K562 (cell line): ENCODE measurements at regions not wholly inside any gene's neighbourhood (a gene's known extent, or its start where the extent isn't known, plus 50 kb on each side); places are given as distances from the start of the nearest gene placed in this dataset.

Experiments used
- ATAC-seq: fragments of 200-7000 bp; cut with Tn5 transposase; 3 replicates; pipeline ENCODE4 v1.9.1; 2020; ENCODE audit warnings: moderate library complexity
- BruUV-seq: library from RNA; stranded (reverse); fragments of 400-500 nt; replicated peaks from 2 replicates; lab custom pipeline; 2021; lab: Mats Ljungman, UMichigan
- CTCF ChIA-PET: fragments of 300-600 bp; formaldehyde crosslinking; extraction: SDS; loops from one replicate; lab custom pipeline; 2021; ENCODE audit warnings: low intra/inter-chr PET ratio; lab: Yijun Ruan, JAX
- POLR2A ChIA-PET: fragments of 300-600, 350-650 bp; sonication (Branson Sonifier 250); formaldehyde crosslinking; extraction: SDS; loops from one replicate; lab custom pipeline; 2021; ENCODE audit warnings: antibody characterized with exemption, inconsistent platforms; lab: Yijun Ruan, JAX
- DNase-seq, 4 experiments: peaks; one replicate each; pipeline versions ENCODE4 v3.0.0 to v3.0.0-alpha.2; 2011 to 2018; ENCODE audit warnings: low spot score in 3 of 4, mixed read lengths in 3 of 4; ENCODE audit errors: extremely low read depth in 1 of 4
- FAIRE-seq: peaks from 2 replicates; lab custom pipeline; 2011; peaks lifted over from hg19 to GRCh38; lab: Jason Lieb, UNC
- H2AFZ ChIP-seq: 2 replicates; pipeline ENCODE4 v1.6.0; 2011; ENCODE audit warnings: low read depth, low read length, control low read depth, inconsistent platforms
- H3K27ac ChIP-seq: fragments of 200-600 bp; 3 replicates; pipeline ENCODE4 v1.8.0; 2011; ENCODE audit warnings: low read depth, mild to moderate bottlenecking, control low read depth, inconsistent platforms, low read length, moderate library complexity, mixed read lengths; ENCODE audit errors: extremely low read depth
- H3K27me3 ChIP-seq, 2 experiments: fragments of 300-600 bp in 1 of 2; 2 replicates in 1 of 2; 3 replicates in 1 of 2; pipeline versions ENCODE4 v1.6.0 to v1.8.0; 2011; ENCODE audit warnings: inconsistent platforms in 2 of 2, low read length in 2 of 2, mild to moderate bottlenecking in 1 of 2, mixed read lengths in 1 of 2, moderate library complexity in 1 of 2; ENCODE audit not compliant: control insufficient read depth in 2 of 2, insufficient read depth in 2 of 2
- H3K36me3 ChIP-seq: fragments of 300-600 bp; 3 replicates; pipeline ENCODE4 v1.8.0; 2011; ENCODE audit warnings: mild to moderate bottlenecking, low read length, inconsistent platforms; ENCODE audit not compliant: control insufficient read depth, insufficient read depth
- H3K4me1 ChIP-seq, 2 experiments: fragments of 200-600 bp in 1 of 2; replicated peaks in 1 of 2; 2 replicates in 1 of 2; 3 replicates in 1 of 2; pipeline versions ENCODE4 v1.5.1 to v1.8.0; 2011; ENCODE audit warnings: inconsistent platforms in 2 of 2, low read length in 2 of 2, mild to moderate bottlenecking in 1 of 2, mixed read lengths in 1 of 2, moderate library complexity in 1 of 2; ENCODE audit not compliant: control insufficient read depth in 2 of 2, insufficient read depth in 2 of 2
- H3K4me2 ChIP-seq: 2 replicates; pipeline ENCODE4 v1.6.1; 2011; ENCODE audit warnings: low read length, control low read depth, inconsistent platforms, mixed read lengths; ENCODE audit not compliant: insufficient read depth
- H3K4me3 ChIP-seq: fragments of 200-600 bp; sonication (generic), shearing (Covaris generic); 2 replicates; pipeline ENCODE4 v1.5.1; 2016; ENCODE audit warnings: control low read depth, inconsistent platforms
- H3K79me2 ChIP-seq: fragments of 200-600 bp; 3 replicates; pipeline ENCODE4 v1.8.0; 2011; ENCODE audit warnings: low read length, inconsistent platforms; ENCODE audit not compliant: control insufficient read depth, insufficient read depth
- H3K9ac ChIP-seq, 2 experiments: 2 replicates each; pipeline versions ENCODE4 v1.6.0 to v1.6.1; 2011; ENCODE audit warnings: low read depth in 2 of 2, low read length in 2 of 2, control low read depth in 1 of 2, inconsistent platforms in 1 of 2, mild to moderate bottlenecking in 1 of 2, mixed read lengths in 1 of 2; ENCODE audit not compliant: insufficient read depth in 1 of 2
- H3K9me1 ChIP-seq: one replicate; pipeline ENCODE4 v1.6.0; 2011; ENCODE audit warnings: inconsistent platforms, mild to moderate bottlenecking, low read length, moderate library complexity; ENCODE audit not compliant: control insufficient read depth, insufficient read depth
- H3K9me3 ChIP-seq: replicated peaks from 2 replicates; pipeline ENCODE4 v1.5.1; 2011; ENCODE audit warnings: low read depth, low read length, inconsistent platforms; ENCODE audit not compliant: control insufficient read depth, insufficient read depth
- H4K20me1 ChIP-seq: replicated peaks from 2 replicates; pipeline ENCODE4 v1.6.1; 2011; ENCODE audit warnings: low read length, inconsistent platforms, mixed read lengths; ENCODE audit not compliant: control insufficient read depth, insufficient read depth
- CBX3 ChIP-seq, 2 experiments: IDR thresholded peaks; 1 replicate in 1 of 2; 2 replicates in 1 of 2; pipeline ENCODE4 v1.6.1; 2012; ENCODE audit warnings: inconsistent platforms in 2 of 2, low read length in 2 of 2, borderline replicate concordance in 1 of 2, control low read depth in 1 of 2
- HMG20B ChIP-seq: fragments of 250-450 bp; sonication (Bioruptor Pico); IDR thresholded peaks from 2 replicates; pipeline ENCODE4 v1.5.0; 2021; ENCODE audit warnings: mild to moderate bottlenecking
- LARP7 ChIP-seq: fragments of 450-650 bp; IDR thresholded peaks from 2 replicates; pipeline ENCODE4 v1.6.1; 2016
- MCM3 ChIP-seq: fragments of 450-650 bp; IDR thresholded peaks from 2 replicates; pipeline ENCODE4 v1.6.1; 2016
- MEF2D ChIP-seq: conservative IDR thresholded peaks from 2 replicates; pipeline ENCODE4 v1.6.1; 2016; ENCODE audit warnings: low read depth, missing genetic modification characterization, missing compliant biosample characterization
- PTTG1 ChIP-seq: fragments of 450-650 bp; IDR thresholded peaks from 2 replicates; pipeline ENCODE4 v1.6.1; 2016; ENCODE audit warnings: low read depth, mild to moderate bottlenecking, missing genetic modification characterization, missing compliant biosample characterization
- RBM14 ChIP-seq: fragments of 200-400 bp; formaldehyde crosslinking; IDR thresholded peaks from 2 replicates; pipeline ENCODE4 v1.6.1; 2018; ENCODE audit warnings: low read depth, mild to moderate bottlenecking, low read length, moderate library complexity, borderline replicate concordance; ENCODE audit not compliant: insufficient read depth
- SIN3B ChIP-seq: fragments of 450-650 bp; IDR thresholded peaks from 2 replicates; pipeline ENCODE4 v1.6.1; 2017; ENCODE audit warnings: low read depth, mild to moderate bottlenecking, moderate library complexity
- TRIM28 ChIP-seq: fragments of 450-650 bp; IDR thresholded peaks from 2 replicates; pipeline ENCODE4 v1.6.1; 2017
- ZBTB7A ChIP-seq: IDR thresholded peaks from 2 replicates; pipeline ENCODE4 v1.6.1; 2011; ENCODE audit warnings: low read depth, mild to moderate bottlenecking, low read length, moderate library complexity, borderline replicate concordance; ENCODE audit not compliant: control insufficient read depth
- ZC3H8 ChIP-seq: fragments of 450-650 bp; IDR thresholded peaks from 2 replicates; pipeline ENCODE4 v1.6.1; 2017
- WGBS: fragments of 100-300 bp; shearing (Covaris generic); methylation state at CpG from one replicate; pipeline ENCODE4 v1.1.6; 2016; ENCODE audit warnings: low coverage, mixed read lengths; ENCODE audit not compliant: insufficient coverage; ENCODE audit errors: missing lambda C conversion rate; 5-methylcytosine and 5-hydroxymethylcytosine counted together
- in situ Hi-C: fragments of 300-500 bp; cut with MboI; formaldehyde crosslinking; loops from 4 replicates; pipeline ENCODE4 v1.15.0; 2018; ENCODE audit warnings: inconsistent platforms, mixed read lengths
- intact Hi-C: fragments of 100-400 bp; cut with micrococcal nuclease; formaldehyde crosslinking; loops from 2 replicates; pipeline ENCODE4 v1.14.2; 2022
- TF ChIP-seq, protein P1 (sequence below): fragments of 250-450 bp; sonication (Bioruptor Pico); IDR thresholded peaks from 2 replicates; pipeline ENCODE4 v1.4.0; 2020; ENCODE audit warnings: borderline replicate concordance
- TF ChIP-seq, protein P2 (sequence below), 3 experiments: fragments of 200-800 bp in 1 of 3; sonication (Bioruptor generic) in 1 of 3; sonication (generic) in 1 of 3; formaldehyde crosslinking in 1 of 3; IDR thresholded peaks; 2 replicates each; pipeline versions ENCODE4 v1.6.1 to v1.8.0; 2016 to 2022; ENCODE audit warnings: mild to moderate bottlenecking in 2 of 3, missing compliant biosample characterization in 2 of 3, missing genetic modification characterization in 2 of 3, missing genetic modification reagents in 1 of 3
- TF ChIP-seq, protein P3 (sequence below): sonication (generic); formaldehyde crosslinking; IDR thresholded peaks from 2 replicates; pipeline ENCODE4 v1.8.0; 2023; ENCODE audit warnings: missing genetic modification reagents, mild to moderate bottlenecking, borderline replicate concordance

DNA sequence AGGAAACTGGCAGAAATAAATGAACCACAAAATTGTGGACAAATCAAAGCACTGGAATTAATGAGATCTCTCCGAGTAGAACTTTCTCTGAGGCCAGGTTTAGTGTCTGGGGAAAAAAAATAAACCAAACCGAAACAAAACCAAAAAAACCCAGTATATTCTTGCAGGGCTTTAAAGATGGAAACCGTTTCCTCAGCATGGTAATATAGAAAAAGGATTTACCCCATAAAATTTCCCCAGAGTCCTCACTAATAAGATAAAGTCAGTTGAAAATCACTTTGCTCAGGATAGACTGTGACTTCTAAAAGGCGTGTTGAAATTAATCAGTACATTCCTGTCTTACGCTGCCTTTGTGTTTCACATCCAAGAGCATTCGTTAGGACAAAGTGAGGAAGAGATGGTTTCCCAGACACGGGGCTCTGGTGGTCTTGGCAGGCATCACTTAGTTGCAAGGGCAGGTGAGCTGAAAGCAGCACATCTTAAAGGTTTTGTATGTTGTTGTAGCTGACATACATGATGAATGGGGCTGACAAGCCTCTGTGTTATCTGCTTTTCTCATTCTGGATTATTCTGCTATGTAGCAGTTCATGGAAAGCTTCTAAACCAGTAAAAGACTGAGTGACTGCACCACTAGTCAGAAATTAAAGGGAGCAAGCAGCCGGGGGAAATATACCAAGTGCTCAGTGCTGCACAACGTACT, 85.2 kb upstream of the PRL start (continued):
- TF ChIP-seq, protein P1, sequence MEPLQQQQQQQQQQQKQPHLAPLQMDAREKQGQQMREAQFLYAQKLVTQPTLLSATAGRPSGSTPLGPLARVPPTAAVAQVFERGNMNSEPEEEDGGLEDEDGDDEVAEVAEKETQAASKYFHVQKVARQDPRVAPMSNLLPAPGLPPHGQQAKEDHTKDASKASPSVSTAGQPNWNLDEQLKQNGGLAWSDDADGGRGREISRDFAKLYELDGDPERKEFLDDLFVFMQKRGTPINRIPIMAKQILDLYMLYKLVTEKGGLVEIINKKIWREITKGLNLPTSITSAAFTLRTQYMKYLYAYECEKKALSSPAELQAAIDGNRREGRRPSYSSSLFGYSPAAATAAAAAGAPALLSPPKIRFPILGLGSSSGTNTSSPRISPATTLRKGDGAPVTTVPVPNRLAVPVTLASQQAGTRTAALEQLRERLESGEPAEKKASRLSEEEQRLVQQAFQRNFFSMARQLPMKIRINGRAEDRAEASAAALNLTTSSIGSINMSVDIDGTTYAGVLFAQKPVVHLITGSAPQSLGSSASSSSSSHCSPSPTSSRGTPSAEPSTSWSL: no peak

DNA sequence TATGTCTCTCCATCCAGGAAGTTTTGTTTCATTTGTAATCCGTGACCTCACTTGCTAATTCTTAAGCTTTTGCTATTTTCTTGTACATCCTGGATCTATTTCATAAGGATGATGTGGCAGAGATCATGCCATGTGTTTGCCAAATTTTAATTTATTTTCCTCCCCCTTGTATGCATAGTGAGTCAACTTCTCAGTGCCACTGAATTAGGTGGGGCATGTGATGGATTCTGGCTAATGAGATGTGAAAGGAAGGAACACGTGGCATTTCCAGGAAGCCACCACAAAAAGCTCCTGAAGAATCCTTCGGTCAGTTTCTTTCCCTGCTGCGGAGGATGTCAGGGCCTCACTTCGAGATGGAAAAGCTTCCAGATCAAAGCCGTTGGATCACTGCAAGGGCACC, 86.2 kb upstream of the PRL start:
- WGBS: 6% methylated on average over 6 of the region's 6 CpGs
- H3K9ac ChIP-seq: no peak overlapping the region
- POLR2A ChIA-PET: no interaction called here
- no peak for TF ChIP-seq TRIM28
- TF ChIP-seq, protein P2, sequence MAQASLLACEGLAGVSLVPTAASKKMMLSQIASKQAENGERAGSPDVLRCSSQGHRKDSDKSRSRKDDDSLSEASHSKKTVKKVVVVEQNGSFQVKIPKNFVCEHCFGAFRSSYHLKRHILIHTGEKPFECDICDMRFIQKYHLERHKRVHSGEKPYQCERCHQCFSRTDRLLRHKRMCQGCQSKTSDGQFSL (CRISPR knock-in tag; IDR thresholded peaks at IDR 0.05): no peak
- TF ChIP-seq, protein P2 (tag; IDR thresholded peaks at IDR 0.05): no peak
- no peak for TF ChIP-seq CBX3 (IDR thresholded peaks at IDR 0.05; ENCODE audit: borderline replicate concordance in 1 of 2, low read length in 2 of 2)
- TF ChIP-seq MCM3: no peak
- TF ChIP-seq ZC3H8: no peak
- no peak for TF ChIP-seq SIN3B
- TF ChIP-seq LARP7: no peak
- TF ChIP-seq, protein P3, sequence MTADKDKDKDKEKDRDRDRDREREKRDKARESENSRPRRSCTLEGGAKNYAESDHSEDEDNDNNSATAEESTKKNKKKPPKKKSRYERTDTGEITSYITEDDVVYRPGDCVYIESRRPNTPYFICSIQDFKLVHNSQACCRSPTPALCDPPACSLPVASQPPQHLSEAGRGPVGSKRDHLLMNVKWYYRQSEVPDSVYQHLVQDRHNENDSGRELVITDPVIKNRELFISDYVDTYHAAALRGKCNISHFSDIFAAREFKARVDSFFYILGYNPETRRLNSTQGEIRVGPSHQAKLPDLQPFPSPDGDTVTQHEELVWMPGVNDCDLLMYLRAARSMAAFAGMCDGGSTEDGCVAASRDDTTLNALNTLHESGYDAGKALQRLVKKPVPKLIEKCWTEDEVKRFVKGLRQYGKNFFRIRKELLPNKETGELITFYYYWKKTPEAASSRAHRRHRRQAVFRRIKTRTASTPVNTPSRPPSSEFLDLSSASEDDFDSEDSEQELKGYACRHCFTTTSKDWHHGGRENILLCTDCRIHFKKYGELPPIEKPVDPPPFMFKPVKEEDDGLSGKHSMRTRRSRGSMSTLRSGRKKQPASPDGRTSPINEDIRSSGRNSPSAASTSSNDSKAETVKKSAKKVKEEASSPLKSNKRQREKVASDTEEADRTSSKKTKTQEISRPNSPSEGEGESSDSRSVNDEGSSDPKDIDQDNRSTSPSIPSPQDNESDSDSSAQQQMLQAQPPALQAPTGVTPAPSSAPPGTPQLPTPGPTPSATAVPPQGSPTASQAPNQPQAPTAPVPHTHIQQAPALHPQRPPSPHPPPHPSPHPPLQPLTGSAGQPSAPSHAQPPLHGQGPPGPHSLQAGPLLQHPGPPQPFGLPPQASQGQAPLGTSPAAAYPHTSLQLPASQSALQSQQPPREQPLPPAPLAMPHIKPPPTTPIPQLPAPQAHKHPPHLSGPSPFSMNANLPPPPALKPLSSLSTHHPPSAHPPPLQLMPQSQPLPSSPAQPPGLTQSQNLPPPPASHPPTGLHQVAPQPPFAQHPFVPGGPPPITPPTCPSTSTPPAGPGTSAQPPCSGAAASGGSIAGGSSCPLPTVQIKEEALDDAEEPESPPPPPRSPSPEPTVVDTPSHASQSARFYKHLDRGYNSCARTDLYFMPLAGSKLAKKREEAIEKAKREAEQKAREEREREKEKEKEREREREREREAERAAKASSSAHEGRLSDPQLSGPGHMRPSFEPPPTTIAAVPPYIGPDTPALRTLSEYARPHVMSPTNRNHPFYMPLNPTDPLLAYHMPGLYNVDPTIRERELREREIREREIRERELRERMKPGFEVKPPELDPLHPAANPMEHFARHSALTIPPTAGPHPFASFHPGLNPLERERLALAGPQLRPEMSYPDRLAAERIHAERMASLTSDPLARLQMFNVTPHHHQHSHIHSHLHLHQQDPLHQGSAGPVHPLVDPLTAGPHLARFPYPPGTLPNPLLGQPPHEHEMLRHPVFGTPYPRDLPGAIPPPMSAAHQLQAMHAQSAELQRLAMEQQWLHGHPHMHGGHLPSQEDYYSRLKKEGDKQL (CRISPR knock-in tag): no peak
- TF ChIP-seq PTTG1: no peak
- TF ChIP-seq ZBTB7A: no peak
- no peak for TF ChIP-seq HMG20B (CRISPR knock-in tag)
- no peak for TF ChIP-seq RBM14
- TF ChIP-seq MEF2D (tag): no peak

More for the DNA sequence above, 86.2 kb upstream of the PRL start:
- in situ Hi-C loops (no loop called here), intact Hi-C loops (no loop called here)
- no peak for ATAC-seq
- CTCF ChIA-PET: no interaction called here
- H3K27ac ChIP-seq: no peak overlapping the region
- DNase-seq: no peak
- no peaks in the 10 kb centered on the region for H3K36me3 ChIP-seq
- H3K4me1 ChIP-seq: no peaks in the 10 kb centered on the region
- FAIRE-seq: no peak
- H3K9me3 ChIP-seq: no peaks in the 10 kb centered on the region
- no peaks in the 10 kb centered on the region for H4K20me1 ChIP-seq
- no peaks in the 10 kb centered on the region for H3K27me3 ChIP-seq
- no peak overlapping the region for H3K4me3 ChIP-seq
- no peaks in the 10 kb centered on the region for H3K9me1 ChIP-seq
- no peak overlapping the region for H3K4me2 ChIP-seq
- BruUV-seq: no TSS peak
- no peak overlapping the region for H2AFZ ChIP-seq
- no peaks in the 10 kb centered on the region for H3K79me2 ChIP-seq
